Activated CD4-positive, alpha-beta T cell treated with anti-CD3 and anti-CD28 coated beads, Interleukin-2, amount 10 ng/mL, durations not matched to agents 7 days and 5 days (primary cell): ENCODE measurements at regions not wholly inside any gene's neighbourhood (a gene's known extent, or its start where the extent isn't known, plus 50 kb on each side); places are given as distances from the start of the nearest gene placed in this dataset.

ENCODE experiments used
- CTCF ChIA-PET: fragments of 350-600 bp; sonication (Branson Sonifier 250); formaldehyde crosslinking; loops from one replicate; lab custom pipeline; 2021; ENCODE audit warnings: antibody characterized with exemption; lab: Charles Lee
- POLR2A ChIA-PET: fragments of 350-600 bp; sonication (Branson Sonifier 250); formaldehyde crosslinking; loops from one replicate; lab custom pipeline; 2021; ENCODE audit warnings: antibody characterized with exemption; lab: Charles Lee
- DNase-seq: peaks from one replicate; pipeline ENCODE4 v3.0.0-alpha.2; 2020
- H3K27ac Mint-ChIP-seq: one replicate; pipeline ENCODE4 v1.8.0; 2021; ENCODE audit warnings: mild to moderate bottlenecking, moderate library complexity, mixed read lengths
- H3K27me3 Mint-ChIP-seq: one replicate; pipeline ENCODE4 v1.8.0; 2021; ENCODE audit warnings: mixed read lengths
- H3K36me3 Mint-ChIP-seq: one replicate; pipeline ENCODE4 v1.8.0; 2021; ENCODE audit warnings: low read depth, mixed read lengths
- H3K4me1 Mint-ChIP-seq: one replicate; pipeline ENCODE4 v1.8.0; 2021; ENCODE audit warnings: mixed read lengths
- H3K4me3 Mint-ChIP-seq: one replicate; pipeline ENCODE4 v1.8.0; 2021; ENCODE audit warnings: mild to moderate bottlenecking, moderate library complexity, mixed read lengths
- H3K9me3 Mint-ChIP-seq: one replicate; pipeline ENCODE4 v1.8.0; 2021; ENCODE audit warnings: mixed read lengths

GRCh38 chr2:82507657-82508056 lies 1951.4 kb downstream of the SUCLG1 start:
- no peaks in the 10 kb centered on the region for H3K4me1 Mint-ChIP-seq
- H3K27me3 Mint-ChIP-seq = no peaks in the 10 kb centered on the region
- ChIA-PET POLR2A (no interaction called here), CTCF (no interaction called here)
- H3K36me3 Mint-ChIP-seq = no peaks in the 10 kb centered on the region
- H3K27ac Mint-ChIP-seq = no peak overlapping the region
- no peak overlapping the region for H3K4me3 Mint-ChIP-seq
- DNase-seq = no peak
- H3K9me3 Mint-ChIP-seq = peaks cover 7% of the 10 kb centered on the region

GRCh38 chr2:82501217-82501616 lies 1957.9 kb downstream of the SUCLG1 start:
- no peak for DNase-seq
- Mint-ChIP-seq H3K36me3 (no peaks in the 10 kb centered on the region), H3K27me3 (no peaks in the 10 kb centered on the region), H3K4me3 (no peak overlapping the region), H3K4me1 (no peaks in the 10 kb centered on the region), H3K9me3 (peaks cover 4% of the 10 kb centered on the region), H3K27ac (no peak overlapping the region)
- ChIA-PET POLR2A (no interaction called here), CTCF (no interaction called here)

DNA sequence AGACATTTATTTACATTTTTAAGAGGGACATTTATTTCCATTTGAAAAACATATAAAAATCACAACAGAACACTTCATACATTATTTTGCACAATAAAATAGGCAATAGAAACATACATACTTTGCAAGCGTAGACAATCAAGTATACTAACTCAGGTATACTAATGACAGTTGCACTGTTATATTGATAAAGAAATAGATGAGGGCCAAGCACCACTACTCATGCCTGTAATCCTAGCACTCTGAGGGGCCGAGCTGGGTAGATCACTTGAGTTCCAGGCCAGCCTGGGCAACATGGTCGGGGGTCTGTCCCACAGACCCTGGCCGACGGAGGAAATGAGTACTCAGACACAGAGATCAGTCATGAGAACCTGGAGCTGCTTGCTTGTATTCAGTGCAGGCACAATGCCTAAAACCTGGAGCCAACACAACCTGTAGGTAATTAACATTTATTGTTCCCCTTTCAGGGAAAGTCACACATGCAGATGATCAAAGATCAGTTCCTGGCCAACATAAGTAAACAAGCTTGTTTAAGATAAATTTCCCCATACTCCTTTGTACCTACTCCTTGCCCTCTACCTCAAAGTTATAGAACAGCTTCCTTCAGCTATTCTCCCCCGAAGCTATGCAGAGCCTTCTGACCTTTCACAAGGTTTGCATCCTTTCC lies 1960.2 kb downstream of the SUCLG1 start:
- POLR2A ChIA-PET = no interaction called here
- Mint-ChIP-seq H3K9me3 (peaks cover 4% of the 10 kb centered on the region), H3K36me3 (no peaks in the 10 kb centered on the region), H3K27ac (no peak overlapping the region), H3K4me1 (no peaks in the 10 kb centered on the region), H3K4me3 (no peak overlapping the region), H3K27me3 (no peaks in the 10 kb centered on the region)
- CTCF ChIA-PET = no interaction called here
- no peak for DNase-seq

- no peaks in the 10 kb centered on the region for H3K4me1 Mint-ChIP-seq
- no peak for DNase-seq
- H3K9me3 Mint-ChIP-seq = peaks cover 6% of the 10 kb centered on the region
- POLR2A ChIA-PET = no interaction called here
- no peaks in the 10 kb centered on the region for H3K36me3 Mint-ChIP-seq
- H3K4me3 Mint-ChIP-seq = no peak overlapping the region
- CTCF ChIA-PET = no interaction called here
- no peak overlapping the region for H3K27ac Mint-ChIP-seq
- no peaks in the 10 kb centered on the region for H3K27me3 Mint-ChIP-seq
Measured at GRCh38 chr2:82494739-82495138, 1964.3 kb downstream of the SUCLG1 start.

DNA sequence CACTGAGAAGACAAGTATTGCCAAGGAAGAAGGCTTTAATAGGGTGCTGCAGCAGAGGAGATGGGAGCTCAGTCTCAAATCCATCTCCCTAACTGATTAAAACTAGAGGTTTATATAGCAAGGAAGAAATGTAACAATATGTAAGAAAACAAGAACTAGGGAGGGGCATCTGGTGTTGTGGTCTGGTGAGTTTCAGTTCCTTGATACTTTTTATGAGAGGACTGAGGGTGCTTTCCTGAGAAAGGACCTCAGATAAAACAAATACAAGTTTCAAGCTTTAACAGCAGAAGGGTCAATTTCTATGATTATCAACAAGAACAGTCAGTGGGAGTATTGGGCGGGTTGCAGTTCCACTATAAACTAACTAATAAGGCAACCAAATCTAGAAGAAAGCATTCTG lies 1967.5 kb downstream of the SUCLG1 start:
- no peak for DNase-seq
- ChIA-PET POLR2A (no interaction called here), CTCF (no interaction called here)
- no peaks in the 10 kb centered on the region for H3K36me3 Mint-ChIP-seq
- H3K27ac Mint-ChIP-seq = no peak overlapping the region
- H3K4me1 Mint-ChIP-seq = no peaks in the 10 kb centered on the region
- H3K9me3 Mint-ChIP-seq = peaks cover 2% of the 10 kb centered on the region
- H3K27me3 Mint-ChIP-seq = no peaks in the 10 kb centered on the region
- no peak overlapping the region for H3K4me3 Mint-ChIP-seq

DNA sequence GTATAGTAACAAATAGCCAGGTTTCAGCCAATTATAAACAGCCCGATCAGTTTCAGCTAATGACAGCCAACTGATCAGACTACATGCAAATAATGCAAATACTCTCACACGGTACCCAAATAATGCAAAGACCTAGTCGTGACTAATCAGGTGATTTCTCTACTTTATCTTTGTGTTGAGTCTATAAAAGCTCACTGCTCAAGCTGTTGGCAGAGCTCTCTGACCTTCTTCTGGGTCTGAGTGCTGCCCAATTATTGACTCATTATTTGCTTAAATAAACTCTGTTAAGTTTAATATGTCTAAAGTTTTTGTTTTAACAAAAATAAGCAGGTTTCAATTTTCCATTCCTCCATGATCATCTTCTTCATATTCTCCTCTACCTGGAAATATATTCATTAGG lies 1971.7 kb downstream of the SUCLG1 start:
- Mint-ChIP-seq H3K4me1 (no peaks in the 10 kb centered on the region), H3K27ac (no peak overlapping the region), H3K4me3 (no peak overlapping the region), H3K36me3 (no peaks in the 10 kb centered on the region), H3K27me3 (no peaks in the 10 kb centered on the region), H3K9me3 (peaks cover 2% of the 10 kb centered on the region)
- no peak for DNase-seq
- ChIA-PET POLR2A (no interaction called here), CTCF (no interaction called here)

DNA sequence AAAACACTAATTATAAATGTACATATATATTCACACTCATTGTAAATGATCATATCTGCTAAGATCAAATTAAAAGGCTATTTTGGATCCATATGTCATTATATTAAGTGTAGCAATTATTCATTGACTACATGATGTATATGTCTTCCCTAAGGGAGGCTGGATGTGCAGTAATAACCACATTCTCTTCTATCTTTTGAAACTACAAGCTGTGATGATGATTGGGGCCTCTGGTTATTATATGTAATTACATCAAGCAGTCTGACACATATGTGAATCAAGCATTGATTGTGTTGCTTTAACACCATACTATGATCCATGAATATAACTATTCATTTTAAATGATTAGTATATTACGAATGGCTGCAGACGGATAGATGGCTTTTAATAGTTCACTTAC lies 1973.4 kb downstream of the SUCLG1 start:
- Mint-ChIP-seq H3K9me3 (peaks cover 2% of the 10 kb centered on the region), H3K4me1 (no peaks in the 10 kb centered on the region), H3K27me3 (no peaks in the 10 kb centered on the region), H3K27ac (no peak overlapping the region), H3K36me3 (no peaks in the 10 kb centered on the region), H3K4me3 (no peak overlapping the region)
- CTCF ChIA-PET = no interaction called here
- POLR2A ChIA-PET = no interaction called here
- DNase-seq = no peak

- CTCF ChIA-PET = no interaction called here
Measured at GRCh38 chr2:82481207-82481606, 1977.9 kb downstream of the SUCLG1 start.

GRCh38 chr2:82478641-82479040 lies 1980.4 kb downstream of the SUCLG1 start:
- no peak for DNase-seq
- Mint-ChIP-seq H3K9me3 (peaks cover 8% of the 10 kb centered on the region), H3K4me3 (no peak overlapping the region), H3K4me1 (no peaks in the 10 kb centered on the region), H3K27me3 (no peaks in the 10 kb centered on the region), H3K36me3 (no peaks in the 10 kb centered on the region), H3K27ac (no peak overlapping the region)
- ChIA-PET CTCF (no interaction called here), POLR2A (no interaction called here)

More at GRCh38 chr2:82481207-82481606, 1977.9 kb downstream of the SUCLG1 start:
- peaks cover 8% of the 10 kb centered on the region for H3K9me3 Mint-ChIP-seq
- no peaks in the 10 kb centered on the region for H3K36me3 Mint-ChIP-seq
- H3K27ac Mint-ChIP-seq = no peak overlapping the region
- no peaks in the 10 kb centered on the region for H3K27me3 Mint-ChIP-seq
- H3K4me3 Mint-ChIP-seq = no peak overlapping the region
- POLR2A ChIA-PET = no interaction called here
- DNase-seq = no peak
- H3K4me1 Mint-ChIP-seq = no peaks in the 10 kb centered on the region

DNA sequence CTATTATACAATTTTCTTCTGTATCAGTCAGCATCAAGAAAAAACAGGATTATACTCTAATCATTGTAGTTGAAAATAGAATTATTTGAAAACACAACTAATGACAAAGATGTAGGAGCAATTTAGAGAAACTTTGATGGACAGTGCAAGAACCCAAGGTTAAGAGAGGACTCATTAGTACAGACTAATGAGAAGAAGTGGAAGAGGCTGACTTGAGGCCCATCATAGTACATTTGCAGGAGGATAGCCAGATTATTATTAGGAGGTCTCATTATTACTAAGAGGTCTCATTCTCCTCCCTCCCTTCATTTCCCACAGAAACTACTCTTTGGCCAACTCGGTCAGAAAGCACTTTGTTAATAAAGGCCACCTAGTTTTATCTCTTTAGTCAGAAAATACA lies 1983.0 kb downstream of the SUCLG1 start:
- DNase-seq = no peak
- peaks cover 8% of the 10 kb centered on the region for H3K9me3 Mint-ChIP-seq
- ChIA-PET POLR2A (no interaction called here), CTCF (no interaction called here)
- no peaks in the 10 kb centered on the region for H3K27me3 Mint-ChIP-seq
- H3K4me3 Mint-ChIP-seq = no peak overlapping the region
- H3K27ac Mint-ChIP-seq = no peak overlapping the region
- H3K4me1 Mint-ChIP-seq = no peaks in the 10 kb centered on the region
- no peaks in the 10 kb centered on the region for H3K36me3 Mint-ChIP-seq

DNA sequence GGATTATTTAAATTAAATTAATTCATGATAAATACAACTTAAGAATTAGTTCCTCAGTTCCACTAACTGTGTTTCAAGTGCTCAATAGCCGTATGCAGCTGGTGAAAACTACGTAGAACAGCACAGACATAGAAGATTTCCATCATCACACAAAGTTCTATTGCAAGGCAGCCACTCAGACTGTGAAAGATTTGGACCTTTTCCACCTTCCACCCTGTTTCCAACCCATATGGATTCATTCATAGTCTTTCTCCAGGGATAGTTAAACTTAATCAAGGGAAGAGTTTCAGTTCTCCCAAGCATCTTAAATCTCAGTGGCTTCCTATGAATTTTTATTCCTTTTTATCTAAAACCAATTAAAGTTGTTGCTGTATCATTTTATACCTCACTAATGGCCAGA lies 2030.8 kb downstream of the SUCLG1 start:
- Mint-ChIP-seq H3K4me1 (no peaks in the 10 kb centered on the region), H3K4me3 (no peak overlapping the region), H3K36me3 (no peaks in the 10 kb centered on the region), H3K27ac (no peak overlapping the region), H3K9me3 (no peaks in the 10 kb centered on the region), H3K27me3 (no peaks in the 10 kb centered on the region)
- no peak for DNase-seq
- CTCF ChIA-PET = interaction anchor here (0.5 kb wide), 1 partner anchor 602 kb away, joined by 6 read pairs; no protein-coding TSS in a partner anchor
- POLR2A ChIA-PET = no interaction called here

GRCh38 chr2:82412021-82412420 lies 2047.1 kb downstream of the SUCLG1 start:
- ChIA-PET CTCF (no interaction called here), POLR2A (no interaction called here)
- H3K9me3 Mint-ChIP-seq = peaks cover 10% of the 10 kb centered on the region
- H3K4me3 Mint-ChIP-seq = no peak overlapping the region
- no peaks in the 10 kb centered on the region for H3K36me3 Mint-ChIP-seq
- no peaks in the 10 kb centered on the region for H3K27me3 Mint-ChIP-seq
- H3K4me1 Mint-ChIP-seq = no peaks in the 10 kb centered on the region
- DNase-seq = no peak
- no peak overlapping the region for H3K27ac Mint-ChIP-seq

DNA sequence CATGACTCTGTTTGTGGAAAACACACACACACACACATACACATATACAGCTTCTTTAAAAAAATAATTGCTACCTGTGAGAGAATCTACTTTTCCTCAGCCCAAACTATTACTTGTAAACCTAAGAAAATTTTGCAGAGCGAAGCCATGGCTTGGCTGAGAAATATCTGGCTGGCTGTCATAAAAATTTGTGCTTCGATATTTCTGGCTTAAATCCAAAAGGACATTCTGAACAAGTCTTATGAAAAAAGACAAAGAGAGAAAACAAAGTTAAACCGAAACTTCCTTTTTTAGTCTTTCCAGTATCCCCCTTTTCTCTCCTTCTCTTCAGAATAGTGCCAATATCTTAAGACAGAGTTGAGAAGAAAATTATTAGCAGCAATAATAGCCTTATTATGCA lies 2048.0 kb downstream of the SUCLG1 start:
- Mint-ChIP-seq H3K27ac (no peak overlapping the region), H3K36me3 (no peaks in the 10 kb centered on the region), H3K4me3 (no peak overlapping the region), H3K4me1 (no peaks in the 10 kb centered on the region), H3K27me3 (no peaks in the 10 kb centered on the region), H3K9me3 (peaks cover 7% of the 10 kb centered on the region)
- CTCF ChIA-PET = no interaction called here
- POLR2A ChIA-PET = no interaction called here
- no peak for DNase-seq

GRCh38 chr2:82395531-82395930 lies 2063.5 kb downstream of the SUCLG1 start:
- CTCF ChIA-PET = no interaction called here
- POLR2A ChIA-PET = no interaction called here
- H3K4me1 Mint-ChIP-seq = no peaks in the 10 kb centered on the region
- H3K9me3 Mint-ChIP-seq = peaks cover 8% of the 10 kb centered on the region
- no peaks in the 10 kb centered on the region for H3K36me3 Mint-ChIP-seq
- no peaks in the 10 kb centered on the region for H3K27me3 Mint-ChIP-seq
- DNase-seq = no peak
- no peak overlapping the region for H3K27ac Mint-ChIP-seq
- no peak overlapping the region for H3K4me3 Mint-ChIP-seq
